K562 (cell line): ENCODE measurements at regions not wholly inside any gene's neighbourhood (a gene's known extent, or its start where the extent isn't known, plus 50 kb on each side); places are given as distances from the start of the nearest gene placed in this dataset.

Source experiments
- CREM ChIP-seq: IDR thresholded peaks from 2 replicates; pipeline ENCODE4 v1.6.1; 2014; ENCODE audit warnings: antibody characterized with exemption, low read depth
- DPF2 ChIP-seq: fragments of 450-650 bp; IDR thresholded peaks from 2 replicates; pipeline ENCODE4 v1.6.1; 2016
- ERF ChIP-seq: fragments of 450-650 bp; formaldehyde crosslinking; IDR thresholded peaks from 2 replicates; pipeline ENCODE4 v1.4.0; 2020; ENCODE audit warnings: mild to moderate bottlenecking, mixed read lengths
- FOXJ3 ChIP-seq: sonication (generic); formaldehyde crosslinking; IDR thresholded peaks from 2 replicates; pipeline ENCODE4 v1.4.0; 2020; ENCODE audit warnings: mild to moderate bottlenecking, missing genetic modification reagents
- FOXK2 ChIP-seq, 2 experiments: fragments of 450-650 bp; IDR thresholded peaks in 1 of 2; conservative IDR thresholded peaks in 1 of 2; 2 replicates each; pipeline ENCODE4 v1.6.1; 2016; ENCODE audit warnings: low read depth in 2 of 2, mild to moderate bottlenecking in 1 of 2
- GATAD2A ChIP-seq: fragments of 450-650 bp; IDR thresholded peaks from 2 replicates; pipeline ENCODE4 v1.6.1; 2017
- HDAC8 ChIP-seq: fragments of 450-650 bp; IDR thresholded peaks from 2 replicates; pipeline ENCODE4 v1.6.1; 2016; ENCODE audit warnings: mild to moderate bottlenecking, missing genetic modification characterization, moderate library complexity, missing compliant biosample characterization
- ILF3 ChIP-seq: fragments of 450-650 bp; IDR thresholded peaks from 2 replicates; pipeline ENCODE4 v1.6.1; 2018; ENCODE audit warnings: antibody characterized with exemption, mild to moderate bottlenecking, moderate library complexity, borderline replicate concordance
- KHSRP ChIP-seq: fragments of 450-650 bp; IDR thresholded peaks from 2 replicates; pipeline ENCODE4 v1.6.1; 2017
- KLF13 ChIP-seq: fragments of 450-650 bp; IDR thresholded peaks from 2 replicates; pipeline ENCODE4 v1.6.1; 2016; ENCODE audit warnings: missing genetic modification characterization, low read depth, mild to moderate bottlenecking, missing compliant biosample characterization, moderate library complexity, borderline replicate concordance
- MCM7 ChIP-seq, 2 experiments: fragments of 450-650 bp; IDR thresholded peaks; 2 replicates each; pipeline ENCODE4 v1.6.1; 2016 to 2018
- NBN ChIP-seq: fragments of 450-650 bp; IDR thresholded peaks from 2 replicates; pipeline ENCODE4 v1.6.1; 2016; ENCODE audit warnings: low read depth, mild to moderate bottlenecking
- RAD21 ChIP-seq, 2 experiments: fragments of 250-450 bp in 1 of 2; fragments of 450-650 bp in 1 of 2; sonication (Bioruptor Pico) in 1 of 2; formaldehyde crosslinking in 1 of 2; IDR thresholded peaks in 1 of 2; conservative IDR thresholded peaks in 1 of 2; 2 replicates each; pipeline versions ENCODE4 v1.4.0 to v1.8.0; 2020 to 2022; ENCODE audit warnings: mild to moderate bottlenecking in 2 of 2, moderate library complexity in 1 of 2
- SIN3A ChIP-seq, 2 experiments: fragments of 150-350 bp in 1 of 2; IDR thresholded peaks; 2 replicates each; pipeline ENCODE4 v1.6.1; 2011 to 2016; ENCODE audit warnings: borderline replicate concordance in 2 of 2, low read depth in 2 of 2, low read length in 2 of 2, mild to moderate bottlenecking in 2 of 2, moderate library complexity in 2 of 2; ENCODE audit not compliant: control insufficient read depth in 1 of 2
- SLC30A9 ChIP-seq: fragments of 250-450 bp; sonication (Bioruptor Pico); IDR thresholded peaks from 2 replicates; pipeline ENCODE4 v1.8.0; 2022; ENCODE audit warnings: mild to moderate bottlenecking, moderate library complexity
- TCF7 ChIP-seq: sonication (generic); IDR thresholded peaks from 2 replicates; pipeline ENCODE4 v1.6.1; 2016; ENCODE audit warnings: antibody characterized with exemption, borderline replicate concordance
- ZC3H4 ChIP-seq: sonication (generic); formaldehyde crosslinking; IDR thresholded peaks from 2 replicates; pipeline ENCODE4 v1.9.0; 2021; ENCODE audit warnings: missing genetic modification reagents, borderline replicate concordance
- ZC3H8 ChIP-seq: fragments of 450-650 bp; IDR thresholded peaks from 2 replicates; pipeline ENCODE4 v1.6.1; 2017
- ZNF583 ChIP-seq: fragments of 250-450 bp; sonication (Bioruptor Pico); IDR thresholded peaks from 2 replicates; pipeline ENCODE4 v1.4.0; 2020
- TF ChIP-seq, protein P1 (sequence below): fragments of 200-800 bp; sonication (Bioruptor generic); IDR thresholded peaks from 2 replicates; pipeline ENCODE4 v1.6.1; 2017; ENCODE audit warnings: missing genetic modification characterization, missing compliant biosample characterization
- TF ChIP-seq, protein P2 (sequence below): sonication (generic); formaldehyde crosslinking; IDR thresholded peaks from 2 replicates; pipeline ENCODE4 v1.8.0; 2022; ENCODE audit warnings: mild to moderate bottlenecking, missing genetic modification reagents
- TF ChIP-seq, protein P3 (sequence below), 2 experiments: fragments of 250-450 bp in 1 of 2; fragments of 450-650 bp in 1 of 2; sonication (Bioruptor Pico) in 1 of 2; IDR thresholded peaks; 2 replicates each; pipeline versions ENCODE4 v1.6.1 to v1.8.0; 2016 to 2021; ENCODE audit warnings: mild to moderate bottlenecking in 2 of 2, moderate library complexity in 2 of 2, missing compliant biosample characterization in 1 of 2, missing genetic modification characterization in 1 of 2
- TF ChIP-seq, protein P4 (sequence below): fragments of 450-650 bp; IDR thresholded peaks from 2 replicates; pipeline ENCODE4 v1.6.1; 2016
- TF ChIP-seq, protein P5 (sequence below): fragments of 450-650 bp; conservative IDR thresholded peaks from 2 replicates; pipeline ENCODE4 v1.6.1; 2016; ENCODE audit warnings: missing genetic modification characterization, low read depth, mild to moderate bottlenecking, control low read depth, missing compliant biosample characterization

DNA sequence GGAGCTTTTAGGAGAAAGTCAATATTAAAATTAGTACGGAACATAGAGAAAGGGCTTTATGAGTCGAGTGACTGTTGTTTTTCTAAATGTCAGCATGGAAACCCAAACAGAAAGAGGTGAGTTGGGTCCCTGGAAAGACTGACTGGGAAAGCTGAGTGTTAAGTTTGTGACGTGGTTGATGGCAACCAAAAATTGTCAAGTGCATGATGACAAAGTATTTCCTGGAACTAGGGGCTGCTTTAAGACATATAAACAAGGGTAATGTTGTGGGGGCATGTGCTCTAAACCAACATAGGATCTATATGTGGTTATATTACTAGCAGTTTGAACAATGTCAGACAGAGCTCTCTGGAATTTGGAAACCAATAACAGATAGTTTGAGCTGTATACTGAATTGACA is 50.9 kb upstream of the GPD2 start (continued):
- TF ChIP-seq, protein P1, sequence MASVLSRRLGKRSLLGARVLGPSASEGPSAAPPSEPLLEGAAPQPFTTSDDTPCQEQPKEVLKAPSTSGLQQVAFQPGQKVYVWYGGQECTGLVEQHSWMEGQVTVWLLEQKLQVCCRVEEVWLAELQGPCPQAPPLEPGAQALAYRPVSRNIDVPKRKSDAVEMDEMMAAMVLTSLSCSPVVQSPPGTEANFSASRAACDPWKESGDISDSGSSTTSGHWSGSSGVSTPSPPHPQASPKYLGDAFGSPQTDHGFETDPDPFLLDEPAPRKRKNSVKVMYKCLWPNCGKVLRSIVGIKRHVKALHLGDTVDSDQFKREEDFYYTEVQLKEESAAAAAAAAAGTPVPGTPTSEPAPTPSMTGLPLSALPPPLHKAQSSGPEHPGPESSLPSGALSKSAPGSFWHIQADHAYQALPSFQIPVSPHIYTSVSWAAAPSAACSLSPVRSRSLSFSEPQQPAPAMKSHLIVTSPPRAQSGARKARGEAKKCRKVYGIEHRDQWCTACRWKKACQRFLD (CRISPR knock-in tag) = no peak
- TF ChIP-seq CREM (peak; percentile 28; the same call in 1 of the 2 replicates), KHSRP (no peak), ZC3H4 (no peak), KLF13 (tag) (no peak), FOXJ3 (CRISPR knock-in tag) (no peak), RAD21 (CRISPR knock-in tag; conservative IDR thresholded peaks at IDR 0.05 in 1 of 2, IDR thresholded peaks at IDR 0.05 in 1 of 2) (peak in 1 of 2 experiments; percentile 13; a peak in 1 of 4 replicates), HDAC8 (tag) (no peak), SIN3A (IDR thresholded peaks at IDR 0.05; ENCODE audit: borderline replicate concordance in 2 of 2, control insufficient read depth in 1 of 2, low read depth in 2 of 2, low read length in 2 of 2) (no peak), GATAD2A (peak; percentile 62; the same call in 1 of the 2 replicates), MCM7 (IDR thresholded peaks at IDR 0.05) (no peak), DPF2 (0 out of 2 replicates have a peak, but pooled peaks have one; percentile 21), SLC30A9 (CRISPR knock-in tag) (no peak), ILF3 (no peak), ERF (no peak), NBN (no peak), FOXK2 (conservative IDR thresholded peaks at IDR 0.05 in 1 of 2, IDR thresholded peaks at IDR 0.05 in 1 of 2; ENCODE audit: low read depth in 2 of 2) (peak; percentile 75 to 77; a peak in 3 of 4 replicates), TCF7 (no peak), ZC3H8 (no peak), ZNF583 (CRISPR knock-in tag) (no peak)
- TF ChIP-seq, protein P2, sequence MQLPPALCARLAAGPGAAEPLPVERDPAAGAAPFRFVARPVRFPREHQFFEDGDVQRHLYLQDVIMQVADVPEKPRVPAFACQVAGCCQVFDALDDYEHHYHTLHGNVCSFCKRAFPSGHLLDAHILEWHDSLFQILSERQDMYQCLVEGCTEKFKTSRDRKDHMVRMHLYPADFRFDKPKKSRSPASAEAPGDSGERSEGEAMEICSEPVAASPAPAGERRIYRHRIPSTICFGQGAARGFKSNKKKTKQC (CRISPR knock-in tag) = no peak
- TF ChIP-seq, protein P3, sequence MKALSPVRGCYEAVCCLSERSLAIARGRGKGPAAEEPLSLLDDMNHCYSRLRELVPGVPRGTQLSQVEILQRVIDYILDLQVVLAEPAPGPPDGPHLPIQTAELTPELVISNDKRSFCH (CRISPR knock-in tag; IDR thresholded peaks at IDR 0.05) = no peak
- TF ChIP-seq, protein P3 (tag; IDR thresholded peaks at IDR 0.05) = no peak
- TF ChIP-seq, protein P4, sequence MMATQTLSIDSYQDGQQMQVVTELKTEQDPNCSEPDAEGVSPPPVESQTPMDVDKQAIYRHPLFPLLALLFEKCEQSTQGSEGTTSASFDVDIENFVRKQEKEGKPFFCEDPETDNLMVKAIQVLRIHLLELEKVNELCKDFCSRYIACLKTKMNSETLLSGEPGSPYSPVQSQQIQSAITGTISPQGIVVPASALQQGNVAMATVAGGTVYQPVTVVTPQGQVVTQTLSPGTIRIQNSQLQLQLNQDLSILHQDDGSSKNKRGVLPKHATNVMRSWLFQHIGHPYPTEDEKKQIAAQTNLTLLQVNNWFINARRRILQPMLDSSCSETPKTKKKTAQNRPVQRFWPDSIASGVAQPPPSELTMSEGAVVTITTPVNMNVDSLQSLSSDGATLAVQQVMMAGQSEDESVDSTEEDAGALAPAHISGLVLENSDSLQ = peak; percentile 36; the same call in 1 of the 2 replicates
- TF ChIP-seq, protein P5, sequence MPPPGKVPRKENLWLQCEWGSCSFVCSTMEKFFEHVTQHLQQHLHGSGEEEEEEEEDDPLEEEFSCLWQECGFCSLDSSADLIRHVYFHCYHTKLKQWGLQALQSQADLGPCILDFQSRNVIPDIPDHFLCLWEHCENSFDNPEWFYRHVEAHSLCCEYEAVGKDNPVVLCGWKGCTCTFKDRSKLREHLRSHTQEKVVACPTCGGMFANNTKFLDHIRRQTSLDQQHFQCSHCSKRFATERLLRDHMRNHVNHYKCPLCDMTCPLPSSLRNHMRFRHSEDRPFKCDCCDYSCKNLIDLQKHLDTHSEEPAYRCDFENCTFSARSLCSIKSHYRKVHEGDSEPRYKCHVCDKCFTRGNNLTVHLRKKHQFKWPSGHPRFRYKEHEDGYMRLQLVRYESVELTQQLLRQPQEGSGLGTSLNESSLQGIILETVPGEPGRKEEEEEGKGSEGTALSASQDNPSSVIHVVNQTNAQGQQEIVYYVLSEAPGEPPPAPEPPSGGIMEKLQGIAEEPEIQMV (tag) = no peak
